Cardiac muscle cell (in vitro differentiated cells and primary cell): ENCODE measurements at regions not wholly inside any gene's neighbourhood (a gene's known extent, or its start where the extent isn't known, plus 50 kb on each side); places are given as distances from the start of the nearest gene placed in this dataset.

ENCODE experiments used
- DNase-seq, 2 donors: peaks; one replicate each; pipeline versions ENCODE4 v3.0.0 to v3.0.0-alpha.2; 2010 to 2017; ENCODE audit warnings: low read depth in 1 of 2, low spot score in 1 of 2
- H3K27ac ChIP-seq: fragments of 200-600 bp; sonication (generic); 2 replicates; pipeline ENCODE4 v1.5.1; 2016
- H3K27me3 ChIP-seq: fragments of 200-600 bp; sonication (generic); 2 replicates; pipeline ENCODE4 v1.6.0; 2016; ENCODE audit warnings: control low read depth
- H3K36me3 ChIP-seq: fragments of 200-600 bp; sonication (generic); 2 replicates; pipeline ENCODE4 v1.5.1; 2016; ENCODE audit warnings: control low read depth
- H3K4me1 ChIP-seq: fragments of 200-600 bp; sonication (generic); 2 replicates; pipeline ENCODE4 v1.8.1; 2017; ENCODE audit warnings: low read depth, mild to moderate bottlenecking, mixed run types
- H3K4me3 ChIP-seq: fragments of 200-600 bp; sonication (generic); 2 replicates; pipeline ENCODE4 v1.5.1; 2016; ENCODE audit warnings: mild to moderate bottlenecking
- H3K9me3 ChIP-seq: fragments of 200-600 bp; sonication (generic); 2 replicates; pipeline ENCODE4 v1.5.1; 2017; ENCODE audit warnings: low read depth, mild to moderate bottlenecking, control low read depth
- CTCF ChIP-seq: IDR thresholded peaks from 2 replicates; pipeline ENCODE4 v1.5.1; 2012; ENCODE audit warnings: low read depth, mild to moderate bottlenecking, low read length

- Histone ChIP-seq H3K27ac (peak overlapping the region; percentile 14), H3K4me1 (peaks cover 27% of the 10 kb centered on the region), H3K9me3 (no peaks in the 10 kb centered on the region), H3K27me3 (no peaks in the 10 kb centered on the region), H3K36me3 (no peaks in the 10 kb centered on the region), H3K4me3 (no peak overlapping the region)
- DNase-seq: peak in 1 of 2 donors; percentile 49
- TF ChIP-seq CTCF: no peak
These were observed 173.4 kb upstream of the CADPS start for GRCh38 chr3:63048367-63049326.

- no peak overlapping the region for H3K4me3 ChIP-seq
- TF ChIP-seq CTCF: no peak
- H3K36me3 ChIP-seq: no peaks in the 10 kb centered on the region
- H3K9me3 ChIP-seq: no peaks in the 10 kb centered on the region
- peaks cover 27% of the 10 kb centered on the region for H3K4me1 ChIP-seq
- H3K27ac ChIP-seq: no peak overlapping the region
- no peak for DNase-seq
- H3K27me3 ChIP-seq: no peaks in the 10 kb centered on the region
These were observed 175.4 kb upstream of the CADPS start for GRCh38 chr3:63050548-63051177.

GRCh38 chr3:63051920-63052319 lies 176.7 kb upstream of the CADPS start:
- no peak for DNase-seq

GRCh38 chr3:63056932-63057331 lies 181.7 kb upstream of the CADPS start:
- no peak overlapping the region for H3K4me3 ChIP-seq
- H3K36me3 ChIP-seq: no peaks in the 10 kb centered on the region
- peaks cover 3% of the 10 kb centered on the region for H3K4me1 ChIP-seq
- TF ChIP-seq CTCF: no peak
- H3K9me3 ChIP-seq: no peaks in the 10 kb centered on the region
- H3K27me3 ChIP-seq: no peaks in the 10 kb centered on the region
- DNase-seq: no peak
- no peak overlapping the region for H3K27ac ChIP-seq

More at GRCh38 chr3:63051920-63052319, 176.7 kb upstream of the CADPS start:
- Histone ChIP-seq H3K36me3 (no peaks in the 10 kb centered on the region), H3K4me3 (no peak overlapping the region), H3K27me3 (no peaks in the 10 kb centered on the region), H3K4me1 (peaks cover 16% of the 10 kb centered on the region), H3K9me3 (no peaks in the 10 kb centered on the region), H3K27ac (no peak overlapping the region)
- no peak for TF ChIP-seq CTCF

- TF ChIP-seq CTCF: no peak
- H3K27ac ChIP-seq: no peak overlapping the region
These were observed 185.2 kb upstream of the CADPS start for GRCh38 chr3:63060412-63060811.

More at GRCh38 chr3:63060412-63060811, 185.2 kb upstream of the CADPS start:
- Histone ChIP-seq H3K36me3 (no peaks in the 10 kb centered on the region), H3K27me3 (no peaks in the 10 kb centered on the region), H3K4me3 (no peak overlapping the region), H3K4me1 (peaks cover 3% of the 10 kb centered on the region), H3K9me3 (no peaks in the 10 kb centered on the region)
- DNase-seq: no peak
